H9 (cell line): ENCODE measurements at regions not wholly inside any gene's neighbourhood (a gene's known extent, or its start where the extent isn't known, plus 50 kb on each side); places are given as distances from the start of the nearest gene placed in this dataset.
A peak's percentile ranks its signal among the peaks of the same experiment; 100 is the strongest.

Source experiments
- DNase-seq: peaks from one replicate; pipeline ENCODE4 v3.0.0-alpha.2; 2017
- H2AFZ ChIP-seq: one replicate; pipeline ENCODE4 v1.6.1; 2013; ENCODE audit warnings: mild to moderate bottlenecking, low read length, control low read depth, moderate library complexity
- H2AK5ac ChIP-seq: 2 replicates; pipeline ENCODE4 v1.6.1; 2013; ENCODE audit warnings: low read length, control low read depth, mixed read lengths; ENCODE audit not compliant: insufficient read length
- H2BK120ac ChIP-seq: one replicate; pipeline ENCODE4 v1.6.1; 2013; ENCODE audit warnings: low read depth, mild to moderate bottlenecking, low read length, control low read depth, inconsistent platforms; ENCODE audit not compliant: poor library complexity, severe bottlenecking
- H2BK12ac ChIP-seq: 2 replicates; pipeline ENCODE4 v1.6.1; 2013; ENCODE audit warnings: low read length, control low read depth, mixed read lengths, low read depth; ENCODE audit not compliant: insufficient read length
- H2BK15ac ChIP-seq: 2 replicates; pipeline ENCODE4 v1.6.1; 2013; ENCODE audit warnings: low read depth, low read length, control low read depth
- H2BK20ac ChIP-seq: one replicate; pipeline ENCODE4 v1.6.1; 2013; ENCODE audit warnings: low read depth, mild to moderate bottlenecking, low read length, control low read depth, inconsistent platforms; ENCODE audit not compliant: poor library complexity, severe bottlenecking
- H2BK5ac ChIP-seq: 2 replicates; pipeline ENCODE4 v1.6.1; 2013; ENCODE audit warnings: low read length, control low read depth, mixed read lengths; ENCODE audit not compliant: insufficient read length
- H3K14ac ChIP-seq: 2 replicates; pipeline ENCODE4 v1.6.1; 2013; ENCODE audit warnings: low read length, control low read depth; ENCODE audit not compliant: insufficient read depth
- H3K18ac ChIP-seq: 2 replicates; pipeline ENCODE4 v1.6.1; 2013; ENCODE audit warnings: low read depth, mild to moderate bottlenecking, mixed read lengths, low read length, control low read depth; ENCODE audit not compliant: insufficient read length
- H3K23ac ChIP-seq: 2 replicates; pipeline ENCODE4 v1.6.1; 2013; ENCODE audit warnings: low read length, control low read depth, mixed read lengths, low read depth; ENCODE audit not compliant: insufficient read length
- H3K23me2 ChIP-seq: 2 replicates; pipeline ENCODE4 v1.6.1; 2013; ENCODE audit warnings: low read depth, mild to moderate bottlenecking, mixed read lengths, low read length, control low read depth; ENCODE audit not compliant: insufficient read length, poor library complexity, severe bottlenecking
- H3K27ac ChIP-seq: 2 replicates; pipeline ENCODE4 v1.5.1; 2013; ENCODE audit warnings: low read length, control low read depth, mixed read lengths, low read depth; ENCODE audit not compliant: insufficient read length
- H3K27me3 ChIP-seq: 2 replicates; pipeline ENCODE4 v1.6.1; 2013; ENCODE audit warnings: low read length, control low read depth, inconsistent platforms; ENCODE audit not compliant: insufficient read depth
- H3K4ac ChIP-seq: 2 replicates; pipeline ENCODE4 v1.6.1; 2013; ENCODE audit warnings: low read depth, mild to moderate bottlenecking, control low read depth, inconsistent platforms, low read length, moderate library complexity
- H3K4me1 ChIP-seq: 2 replicates; pipeline ENCODE4 v1.6.1; 2013; ENCODE audit warnings: low read length, control low read depth, inconsistent platforms; ENCODE audit not compliant: insufficient read depth
- H3K4me2 ChIP-seq: 2 replicates; pipeline ENCODE4 v1.6.1; 2013; ENCODE audit warnings: low read length, control low read depth, mixed read lengths; ENCODE audit not compliant: insufficient read length, insufficient read depth
- H3K56ac ChIP-seq: 2 replicates; pipeline ENCODE4 v1.6.1; 2013; ENCODE audit warnings: low read depth, mild to moderate bottlenecking, mixed read lengths, low read length, control low read depth; ENCODE audit not compliant: insufficient read length
- H3K79me1 ChIP-seq: 2 replicates; pipeline ENCODE4 v1.6.1; 2013; ENCODE audit warnings: low read depth, mild to moderate bottlenecking, moderate library complexity, low read length, control low read depth, inconsistent platforms; ENCODE audit not compliant: insufficient read depth, poor library complexity, severe bottlenecking
- H3K79me2 ChIP-seq: 2 replicates; pipeline ENCODE4 v1.6.1; 2013; ENCODE audit warnings: low read length, control low read depth, inconsistent platforms; ENCODE audit not compliant: insufficient read depth
- H3K9ac ChIP-seq: 2 replicates; pipeline ENCODE4 v1.6.1; 2013; ENCODE audit warnings: low read length, control low read depth, mixed read lengths; ENCODE audit not compliant: insufficient read length; ENCODE audit errors: extremely low read depth
- H3K9me3 ChIP-seq: one replicate; pipeline ENCODE4 v1.6.1; 2013; ENCODE audit warnings: low read depth, low read length, inconsistent platforms; ENCODE audit not compliant: control insufficient read depth
- H3T11ph ChIP-seq: one replicate; pipeline ENCODE4 v1.6.1; 2013; ENCODE audit warnings: mild to moderate bottlenecking, low read length, control low read depth, inconsistent platforms
- H4K20me1 ChIP-seq: one replicate; pipeline ENCODE4 v1.6.1; 2013; ENCODE audit not compliant: control insufficient read depth, insufficient read length, insufficient read depth
- H4K5ac ChIP-seq: 2 replicates; pipeline ENCODE4 v1.6.1; 2013; ENCODE audit warnings: low read depth, mild to moderate bottlenecking, mixed read lengths, low read length, control low read depth; ENCODE audit not compliant: insufficient read length
- H4K8ac ChIP-seq: replicated peaks from 2 replicates; pipeline ENCODE4 v1.6.1; 2013; ENCODE audit warnings: low read length, control low read depth, mixed read lengths, low read depth; ENCODE audit not compliant: insufficient read length
- H4K91ac ChIP-seq: 2 replicates; pipeline ENCODE4 v1.6.1; 2013; ENCODE audit warnings: low read depth, mild to moderate bottlenecking, moderate library complexity, mixed read lengths, low read length, control low read depth; ENCODE audit not compliant: insufficient read length
- H3K27ac Mint-ChIP-seq, 3 experiments: 2 replicates in 2 of 3; 3 replicates in 1 of 3; pipeline ENCODE4 v1.8.0; 2020 to 2021; ENCODE audit warnings: mixed read lengths in 3 of 3, mild to moderate bottlenecking in 1 of 3, moderate library complexity in 1 of 3
- H3K27me3 Mint-ChIP-seq: 2 replicates; pipeline ENCODE4 v1.8.0; 2021; ENCODE audit warnings: low read depth, mild to moderate bottlenecking, moderate library complexity, mixed read lengths
- H3K36me3 Mint-ChIP-seq, 3 experiments: 2 replicates in 2 of 3; 3 replicates in 1 of 3; pipeline ENCODE4 v1.8.0; 2020 to 2021; ENCODE audit warnings: low read depth in 3 of 3, mixed read lengths in 3 of 3; ENCODE audit not compliant: insufficient read depth in 1 of 3
- H3K4me1 Mint-ChIP-seq, 2 experiments: 2 replicates each; pipeline ENCODE4 v1.8.0; 2020; ENCODE audit warnings: mixed read lengths in 2 of 2
- H3K4me3 Mint-ChIP-seq, 2 experiments: 2 replicates in 1 of 2; 3 replicates in 1 of 2; pipeline ENCODE4 v1.8.0; 2020 to 2021; ENCODE audit warnings: mild to moderate bottlenecking in 2 of 2, mixed read lengths in 2 of 2, moderate library complexity in 1 of 2
- H3K9me3 Mint-ChIP-seq, 2 experiments: 2 replicates in 1 of 2; 3 replicates in 1 of 2; pipeline ENCODE4 v1.8.0; 2020; ENCODE audit warnings: mild to moderate bottlenecking in 2 of 2, mixed read lengths in 2 of 2, moderate library complexity in 1 of 2
- WGBS: extraction: QIAGEN DNeasy Blood & Tissue Kit; methylation state at CpG from one replicate; pipeline ENCODE4 v1.1.7; 2013; ENCODE audit warnings: missing lambda C conversion rate, low lambda C conversion rate, mixed read lengths; ENCODE audit not compliant: insufficient read length; ENCODE audit errors: extremely low coverage; 5-methylcytosine and 5-hydroxymethylcytosine counted together
- TF ChIP-seq, protein P1 (sequence below): fragments of 200-600 bp; sonication (generic); conservative IDR thresholded peaks from 3 replicates; pipeline ENCODE4 v1.8.0; 2021; ENCODE audit warnings: antibody characterized with exemption, mild to moderate bottlenecking

DNA sequence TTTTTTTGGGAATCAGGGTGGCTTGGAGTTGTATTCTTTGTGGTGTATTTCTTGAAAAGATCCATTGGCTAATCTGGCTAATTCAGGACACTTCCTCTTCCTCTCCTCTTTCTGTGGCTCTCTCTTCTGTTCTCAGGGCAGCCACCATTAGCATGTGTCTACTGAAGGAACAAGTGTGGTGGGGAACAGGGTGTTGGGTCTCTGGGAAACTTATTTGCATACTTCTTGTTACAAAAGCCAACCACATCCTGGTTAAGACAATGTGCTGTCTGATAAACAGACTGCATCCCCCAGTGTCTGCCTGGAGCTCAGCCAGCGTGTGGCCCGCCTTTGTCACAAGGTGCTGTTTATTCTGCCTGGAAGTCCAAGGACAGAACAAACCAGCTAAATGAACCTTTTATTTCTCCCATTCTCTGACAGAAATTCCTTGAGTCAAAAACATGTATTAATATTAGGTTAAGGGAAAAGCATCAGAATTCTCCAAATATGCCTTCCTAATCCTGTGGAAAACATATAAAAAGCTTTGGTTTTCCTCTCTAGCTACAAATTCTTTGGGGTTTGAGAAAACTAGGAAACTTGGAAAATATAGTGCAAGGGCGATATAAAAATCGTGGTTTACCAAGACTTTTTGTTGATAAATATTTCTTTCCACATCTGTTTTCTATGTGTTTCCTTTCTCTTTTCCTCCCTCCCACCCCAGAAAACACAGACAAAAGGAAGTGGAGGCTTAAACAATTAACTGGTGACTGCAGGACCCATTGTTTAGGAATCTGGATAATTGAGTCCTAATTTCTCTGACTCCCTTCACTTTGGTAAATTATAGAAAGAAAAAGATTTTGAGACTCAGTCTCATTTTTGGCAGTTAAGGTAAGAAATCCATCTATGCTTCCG is 203.6 kb downstream of the SPRY1 start:
- 100% methylated on average over 1 of the region's 5 CpGs for WGBS
- no peak overlapping the region for H3K18ac ChIP-seq
- no peak overlapping the region for H3K23ac ChIP-seq
- no peak overlapping the region for H3T11ph ChIP-seq
- H3K56ac ChIP-seq: no peak overlapping the region
- Mint-ChIP-seq H3K27ac (peak overlapping the region; percentile 76 to 95 (median 91); a peak in 6 of 7 replicates), H3K27me3 (no peaks in the 10 kb centered on the region), H3K4me3 (peak overlapping the region in 1 of 2 experiments; percentile 19; a peak in 3 of 5 replicates), H3K36me3 (peaks cover 0 to 4% (median 0%) of the 10 kb centered on the region in 3 experiments; a peak in 1 of 7 replicates), H3K9me3 (no peaks in the 10 kb centered on the region), H3K4me1 (peaks cover 39 to 42% of the 10 kb centered on the region in 2 experiments)
- H4K8ac ChIP-seq: no peak overlapping the region
- H2BK15ac ChIP-seq: no peak overlapping the region
- TF ChIP-seq, protein P1, sequence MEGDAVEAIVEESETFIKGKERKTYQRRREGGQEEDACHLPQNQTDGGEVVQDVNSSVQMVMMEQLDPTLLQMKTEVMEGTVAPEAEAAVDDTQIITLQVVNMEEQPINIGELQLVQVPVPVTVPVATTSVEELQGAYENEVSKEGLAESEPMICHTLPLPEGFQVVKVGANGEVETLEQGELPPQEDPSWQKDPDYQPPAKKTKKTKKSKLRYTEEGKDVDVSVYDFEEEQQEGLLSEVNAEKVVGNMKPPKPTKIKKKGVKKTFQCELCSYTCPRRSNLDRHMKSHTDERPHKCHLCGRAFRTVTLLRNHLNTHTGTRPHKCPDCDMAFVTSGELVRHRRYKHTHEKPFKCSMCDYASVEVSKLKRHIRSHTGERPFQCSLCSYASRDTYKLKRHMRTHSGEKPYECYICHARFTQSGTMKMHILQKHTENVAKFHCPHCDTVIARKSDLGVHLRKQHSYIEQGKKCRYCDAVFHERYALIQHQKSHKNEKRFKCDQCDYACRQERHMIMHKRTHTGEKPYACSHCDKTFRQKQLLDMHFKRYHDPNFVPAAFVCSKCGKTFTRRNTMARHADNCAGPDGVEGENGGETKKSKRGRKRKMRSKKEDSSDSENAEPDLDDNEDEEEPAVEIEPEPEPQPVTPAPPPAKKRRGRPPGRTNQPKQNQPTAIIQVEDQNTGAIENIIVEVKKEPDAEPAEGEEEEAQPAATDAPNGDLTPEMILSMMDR: no peak
- H4K91ac ChIP-seq: no peak overlapping the region
- H4K5ac ChIP-seq: no peak overlapping the region
- no peaks in the 10 kb centered on the region; the same call in 1 of the 2 replicates for H3K4me1 ChIP-seq
- no peaks in the 10 kb centered on the region for H3K23me2 ChIP-seq
- H2BK5ac ChIP-seq: no peak overlapping the region
- no peak overlapping the region for H3K9ac ChIP-seq
- no peaks in the 10 kb centered on the region for H3K9me3 ChIP-seq
- peak; percentile 60 for DNase-seq
- no peak overlapping the region for H2BK20ac ChIP-seq
- H4K20me1 ChIP-seq: no peaks in the 10 kb centered on the region
- no peak overlapping the region for H2BK120ac ChIP-seq
- H3K14ac ChIP-seq: no peak overlapping the region
- H3K27me3 ChIP-seq: no peaks in the 10 kb centered on the region
- H3K79me2 ChIP-seq: no peaks in the 10 kb centered on the region
- H3K4ac ChIP-seq: no peak overlapping the region
- no peak overlapping the region for H3K4me2 ChIP-seq
- H2AK5ac ChIP-seq: no peak overlapping the region
- H2AFZ ChIP-seq: no peak overlapping the region
- H2BK12ac ChIP-seq: no peak overlapping the region
- no peak overlapping the region for H3K27ac ChIP-seq
- no peaks in the 10 kb centered on the region for H3K79me1 ChIP-seq
